HG03039 (cell line): ENCODE measurements at regions not wholly inside any gene's neighbourhood (a gene's known extent, or its start where the extent isn't known, plus 50 kb on each side); places are given as distances from the start of the nearest gene placed in this dataset.

Experiments
- ATAC-seq: cut with Tn5 transposase; IDR thresholded peaks from one replicate; pipeline ENCODE4 v1.9.1; 2021; ENCODE audit warnings: mild to moderate bottlenecking, moderate library complexity; ENCODE audit not compliant: unreplicated experiment

- no peak for ATAC-seq
Measured at GRCh38 chr1:68953311-68953710, 456.4 kb upstream of the DEPDC1 start.

DNA sequence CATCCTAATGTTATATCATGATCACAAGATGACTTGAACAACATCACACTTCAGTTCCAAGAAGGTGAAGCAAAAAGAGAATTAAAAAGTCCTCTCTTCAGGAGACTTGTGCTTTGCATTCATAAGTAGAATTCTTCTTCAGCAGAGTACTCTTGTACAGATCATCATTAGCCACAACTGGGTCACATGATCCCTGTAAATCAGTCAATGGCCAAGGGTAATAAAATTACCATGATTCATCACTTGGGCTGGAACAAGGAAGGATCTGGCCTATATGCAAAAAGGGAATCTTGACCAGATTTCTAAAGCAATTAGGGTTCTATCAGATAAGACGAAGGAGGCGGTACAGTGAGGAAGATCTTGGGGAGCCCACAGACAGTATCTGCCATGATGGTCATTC, 458.0 kb upstream of the DEPDC1 start:
- no peak for ATAC-seq

- no peak for ATAC-seq
Measured at GRCh38 chr1:68955424-68955823, 458.5 kb upstream of the DEPDC1 start.

DNA sequence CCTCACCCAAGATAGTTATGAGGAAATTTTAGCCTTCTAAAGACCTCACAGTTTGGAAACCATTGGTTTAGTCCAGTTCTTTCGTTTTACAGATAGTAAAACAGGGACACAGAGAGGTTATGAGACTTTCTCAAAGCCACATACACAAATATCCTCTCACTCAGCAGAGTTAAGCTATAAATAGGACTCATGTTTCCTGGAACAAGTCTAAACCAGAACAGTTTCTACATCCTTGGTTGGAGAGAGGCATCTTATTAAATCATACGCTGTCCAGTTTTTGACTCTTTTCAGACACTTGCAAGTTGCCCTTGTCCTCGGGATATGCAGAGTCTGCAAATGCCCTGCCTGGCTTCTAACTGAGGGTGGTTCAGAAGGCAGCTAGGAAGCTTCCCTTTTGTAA, 462.1 kb upstream of the DEPDC1 start:
- no peak for ATAC-seq

DNA sequence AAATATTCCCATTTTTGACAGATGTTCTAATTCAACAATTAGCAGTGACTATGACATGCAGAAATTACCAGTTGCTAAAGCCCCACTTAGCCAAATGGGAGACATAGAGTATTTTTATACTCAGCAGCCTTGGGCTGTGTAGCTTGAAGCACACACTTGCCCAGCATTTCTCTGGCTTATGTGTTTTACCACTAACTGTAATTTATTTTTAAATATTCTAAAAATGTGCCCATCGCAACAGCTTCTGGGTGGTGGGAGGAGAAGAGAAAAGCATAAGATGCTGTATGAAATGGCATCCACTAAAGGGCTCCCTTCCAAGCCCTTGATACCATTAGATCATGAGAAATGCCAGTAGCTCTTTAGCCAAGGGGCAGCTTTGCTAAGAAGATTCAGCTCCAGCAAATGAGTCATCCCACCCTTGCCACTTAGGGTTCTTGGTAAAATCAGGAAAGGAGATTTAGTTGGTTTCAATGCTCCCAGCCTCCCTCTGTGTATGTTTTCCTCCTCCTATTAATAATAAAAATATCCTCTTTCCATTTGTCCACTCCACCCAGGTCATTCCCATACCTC, 462.7 kb upstream of the DEPDC1 start:
- ATAC-seq = no peak

DNA sequence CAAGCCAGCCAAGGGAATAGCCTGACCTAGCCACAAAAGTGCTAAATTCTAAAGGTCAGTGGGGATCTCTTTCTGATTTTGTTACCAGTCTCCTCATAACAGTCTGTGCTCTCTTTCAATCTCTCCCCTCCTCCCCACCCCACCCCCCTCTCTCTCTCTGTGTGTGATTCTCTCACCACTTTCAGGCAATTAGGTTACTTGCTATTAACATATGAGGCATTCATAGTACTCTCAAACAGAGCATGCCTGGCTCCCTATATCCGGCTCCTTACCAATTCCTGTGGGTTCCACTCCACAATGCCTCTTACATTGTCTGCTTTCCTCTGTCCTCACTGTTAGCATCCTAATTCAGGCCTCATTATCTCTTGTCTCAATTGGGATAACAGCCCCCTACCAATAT, 464.3 kb upstream of the DEPDC1 start:
- ATAC-seq = no peak

DNA sequence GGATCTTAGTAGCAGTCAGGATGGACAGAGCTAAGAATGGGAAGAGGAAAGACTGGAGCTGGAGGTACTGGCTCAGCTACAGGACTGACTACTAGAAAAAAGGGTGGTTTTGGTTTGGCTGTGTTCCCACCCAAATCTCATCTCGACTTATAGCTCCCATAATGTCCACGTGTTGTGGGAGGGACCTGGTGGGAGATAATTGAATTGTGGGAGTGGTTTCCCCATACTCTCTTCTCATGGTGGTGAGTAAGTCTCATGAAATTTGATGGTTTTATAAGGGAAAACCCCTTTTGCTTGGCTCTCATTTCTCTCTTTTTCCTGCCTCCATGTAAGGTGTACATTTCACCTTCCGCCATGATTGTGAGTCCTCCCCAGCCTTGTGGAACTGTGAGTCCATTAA, 466.5 kb upstream of the DEPDC1 start:
- no peak for ATAC-seq

- no peak for ATAC-seq
Measured at GRCh38 chr1:68969441-68969840, 472.6 kb upstream of the DEPDC1 start.

GRCh38 chr1:68970571-68970970, 473.7 kb upstream of the DEPDC1 start:
- no peak for ATAC-seq

DNA sequence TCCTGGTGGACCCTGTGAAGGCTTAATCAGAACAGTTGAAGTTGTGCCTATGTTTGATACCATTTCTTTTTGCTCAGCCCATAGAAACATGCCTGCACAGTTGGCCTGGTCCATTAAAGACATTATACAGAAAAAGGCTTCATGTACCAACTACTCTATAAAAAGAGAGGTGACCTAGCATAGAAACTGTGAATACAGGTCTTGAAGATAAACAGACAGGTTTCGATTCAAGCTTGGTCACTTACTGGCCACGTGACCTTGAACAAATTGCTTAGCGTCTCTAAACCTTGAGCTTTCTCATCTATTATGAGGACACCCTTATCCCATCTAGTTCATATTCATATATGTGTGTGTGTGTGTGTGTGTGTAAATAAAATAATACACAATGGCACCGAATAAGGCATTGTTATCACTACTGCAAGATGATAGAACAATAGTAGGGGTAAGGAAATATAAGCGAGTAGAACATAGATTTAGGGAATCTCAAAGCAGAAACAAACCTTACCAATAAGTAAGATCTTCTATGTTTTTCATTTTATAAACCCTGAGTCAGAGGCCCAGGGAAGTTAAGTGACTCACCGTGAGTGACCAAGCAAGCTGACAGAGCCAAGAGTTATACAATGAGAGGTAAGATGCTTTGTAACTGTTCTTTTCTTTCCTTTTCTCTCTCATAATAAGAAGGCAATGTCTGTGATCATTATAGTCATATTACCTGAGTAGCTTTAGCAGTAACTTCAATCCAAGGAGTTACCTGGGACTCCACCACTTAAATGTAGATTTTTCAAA, 476.8 kb upstream of the DEPDC1 start:
- ATAC-seq = no peak

DNA sequence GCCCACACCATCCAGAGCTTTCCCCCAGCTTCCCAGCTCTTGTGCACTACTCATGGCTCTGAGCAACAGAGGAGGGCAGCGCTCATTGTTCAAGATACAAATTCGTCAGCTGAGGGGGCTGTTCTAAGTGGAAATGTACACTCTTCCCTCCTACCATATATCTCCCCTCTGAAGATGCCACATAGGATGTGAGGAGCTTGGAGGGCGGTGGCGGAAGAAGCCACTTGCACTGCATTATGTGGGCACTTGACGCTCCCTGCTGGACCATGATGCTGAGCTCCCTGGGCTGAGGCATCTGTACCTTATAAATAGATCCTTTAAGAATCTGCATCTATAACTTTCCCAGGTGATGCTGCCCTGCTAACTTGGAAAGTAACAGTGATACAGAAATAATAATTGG, 477.6 kb upstream of the DEPDC1 start:
- no peak for ATAC-seq

DNA sequence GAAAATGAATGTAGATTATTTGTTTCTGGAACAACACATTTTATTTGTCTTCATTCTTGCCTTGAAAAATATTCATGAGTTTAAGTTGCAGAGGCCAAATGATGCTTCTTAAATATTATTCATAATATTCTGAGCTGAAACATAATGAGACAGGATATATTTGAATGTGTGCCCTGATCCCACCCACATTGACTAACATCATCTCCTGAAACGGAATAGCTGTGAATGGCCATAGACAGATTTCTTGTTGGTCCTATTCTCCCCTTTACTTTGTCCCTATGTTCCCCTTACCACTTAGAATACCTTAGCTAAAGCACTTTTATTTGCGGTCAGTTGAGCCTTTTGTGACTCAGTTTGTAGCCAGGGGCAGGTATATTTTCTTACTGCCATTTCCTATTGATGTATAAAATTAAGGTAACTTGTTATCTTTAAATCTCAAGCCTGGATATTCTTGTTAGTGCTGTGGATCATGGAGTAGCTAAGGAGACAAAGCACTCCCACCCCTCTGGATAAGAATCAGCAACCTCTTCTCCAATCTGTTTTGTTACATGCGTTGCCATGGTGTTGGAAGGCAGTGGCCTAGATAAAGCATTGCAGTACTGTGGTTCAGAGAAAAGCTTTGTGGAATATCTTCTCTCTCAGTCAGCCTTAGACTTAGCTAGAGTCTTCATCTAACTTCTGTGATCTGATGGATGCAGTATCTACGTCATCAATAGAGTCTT, 478.5 kb upstream of the DEPDC1 start:
- ATAC-seq = no peak

- ATAC-seq = no peak
Measured at GRCh38 chr1:68976916-68977610, 480.2 kb upstream of the DEPDC1 start.

- no peak for ATAC-seq
Measured at GRCh38 chr1:68979891-68980290, 483.0 kb upstream of the DEPDC1 start.

GRCh38 chr1:68984289-68984688, 487.4 kb upstream of the DEPDC1 start:
- no peak for ATAC-seq

- ATAC-seq = no peak
Measured at GRCh38 chr1:68994096-68994495, 497.2 kb upstream of the DEPDC1 start.

GRCh38 chr1:69016468-69016867, 519.6 kb upstream of the DEPDC1 start:
- ATAC-seq = no peak

DNA sequence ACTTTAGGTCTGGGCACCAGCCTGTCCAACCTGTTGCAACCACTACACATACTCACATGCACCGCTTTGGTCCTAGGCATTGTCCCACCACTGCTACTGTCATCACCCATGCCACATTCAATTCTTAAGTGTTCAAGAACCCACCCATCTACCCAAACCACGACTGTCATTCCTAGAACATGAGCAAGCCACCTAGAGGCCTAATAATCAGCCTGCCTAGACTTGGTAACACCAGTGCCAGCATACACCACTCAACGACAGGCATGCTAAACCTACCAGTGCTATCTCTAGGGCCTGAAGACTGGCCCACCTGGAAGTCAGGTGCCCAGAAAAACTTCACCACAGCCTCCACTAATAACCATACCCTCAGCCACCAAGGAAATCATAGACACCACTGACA, 532.8 kb upstream of the DEPDC1 start:
- ATAC-seq = no peak

DNA sequence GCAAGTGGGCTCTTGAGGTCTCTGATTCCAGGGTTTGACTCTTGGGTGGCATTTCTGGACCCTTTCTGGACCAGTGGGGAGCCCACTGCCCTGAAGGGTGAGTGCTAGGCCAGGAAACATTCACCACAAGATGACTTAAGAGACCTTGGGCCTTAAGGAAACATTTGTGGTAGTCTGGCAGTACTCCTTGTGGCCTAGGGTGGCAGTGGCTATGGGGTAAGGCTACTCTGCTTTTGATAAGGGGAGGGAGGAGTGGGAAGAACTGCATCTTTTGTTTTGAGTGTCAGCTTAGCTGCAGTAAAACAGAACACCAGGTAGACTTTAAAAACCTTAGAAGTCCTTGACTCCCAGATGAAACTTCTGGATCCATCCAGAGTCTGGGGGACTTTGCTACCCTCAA, 529.3 kb upstream of the LRRC7 start:
- ATAC-seq = no peak

- ATAC-seq = no peak
Measured at GRCh38 chr1:69045572-69045971, 522.1 kb upstream of the LRRC7 start.

DNA sequence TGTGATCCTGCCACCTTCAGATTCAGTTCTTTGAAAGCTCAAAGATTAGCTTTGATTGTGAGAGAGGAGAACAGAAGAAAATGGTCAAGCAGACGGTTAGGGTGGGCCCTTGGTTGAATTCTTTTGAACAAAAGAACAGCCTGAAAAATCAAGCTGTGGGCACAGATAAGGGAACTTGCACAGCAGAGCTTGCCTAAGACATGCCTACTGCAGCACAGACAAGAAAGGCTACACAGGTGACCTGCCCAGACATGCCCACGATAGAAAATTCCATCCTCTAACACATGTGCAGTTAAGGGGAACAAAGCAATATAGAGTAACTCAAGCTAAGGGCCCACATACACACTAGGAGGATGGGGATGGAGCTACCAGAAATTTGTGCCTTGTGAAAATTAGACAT, 512.5 kb upstream of the LRRC7 start:
- no peak for ATAC-seq

DNA sequence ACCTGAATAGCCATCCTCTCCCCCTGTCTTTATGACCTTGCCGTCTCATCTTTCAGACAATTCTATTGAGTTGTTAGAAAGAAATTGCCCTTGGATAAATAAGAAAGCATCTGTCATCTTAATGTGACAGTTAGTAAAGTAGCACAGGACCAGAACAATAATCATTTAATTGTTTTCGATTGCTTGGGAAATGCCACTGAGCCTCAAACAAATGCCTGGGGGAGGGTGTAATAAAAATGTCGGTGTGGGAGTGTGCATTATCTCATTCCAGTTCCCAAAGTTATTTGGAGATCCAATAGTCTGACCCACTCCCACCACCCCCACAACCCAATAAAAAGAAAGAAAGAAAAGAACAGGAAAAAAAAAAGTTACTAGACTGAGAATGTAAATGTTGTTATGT, 509.3 kb upstream of the LRRC7 start:
- no peak for ATAC-seq
